ENCODE measurements at regions not wholly inside any gene's neighbourhood (a gene's known extent, or its start where the extent isn't known, plus 50 kb on each side); places are given as distances from the start of the nearest gene placed in this dataset.

DNA sequence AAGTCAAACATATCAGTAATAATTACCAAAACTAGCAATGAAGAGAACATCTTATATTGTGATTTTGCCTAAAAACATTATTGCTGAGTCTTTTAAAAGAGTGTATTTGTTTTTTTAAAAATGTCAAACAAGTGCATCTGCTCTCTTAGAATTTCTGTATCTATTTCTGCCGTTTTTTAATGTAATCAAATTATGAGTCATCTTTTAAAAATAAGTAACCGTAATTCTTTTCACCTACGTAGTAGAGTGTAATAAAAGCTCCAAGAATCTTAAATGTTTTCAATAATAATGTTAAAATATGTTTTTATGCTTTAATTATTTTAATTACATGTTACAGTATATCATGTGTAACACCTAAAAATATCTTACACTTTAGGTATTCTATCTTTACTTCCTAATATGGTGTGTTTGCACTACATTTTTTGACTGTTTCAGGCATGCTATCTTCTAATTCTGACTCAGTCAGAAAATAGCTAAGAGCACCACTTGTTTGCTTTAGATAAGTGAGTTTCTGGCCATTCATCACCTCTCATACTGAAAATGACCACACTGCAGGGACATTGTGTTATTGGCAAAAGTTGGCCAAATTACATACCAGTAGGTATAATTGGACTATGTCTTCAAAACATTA lies 368.5 kb downstream of the PCDH7 start:
- TF ChIP-seq, protein P1, sequence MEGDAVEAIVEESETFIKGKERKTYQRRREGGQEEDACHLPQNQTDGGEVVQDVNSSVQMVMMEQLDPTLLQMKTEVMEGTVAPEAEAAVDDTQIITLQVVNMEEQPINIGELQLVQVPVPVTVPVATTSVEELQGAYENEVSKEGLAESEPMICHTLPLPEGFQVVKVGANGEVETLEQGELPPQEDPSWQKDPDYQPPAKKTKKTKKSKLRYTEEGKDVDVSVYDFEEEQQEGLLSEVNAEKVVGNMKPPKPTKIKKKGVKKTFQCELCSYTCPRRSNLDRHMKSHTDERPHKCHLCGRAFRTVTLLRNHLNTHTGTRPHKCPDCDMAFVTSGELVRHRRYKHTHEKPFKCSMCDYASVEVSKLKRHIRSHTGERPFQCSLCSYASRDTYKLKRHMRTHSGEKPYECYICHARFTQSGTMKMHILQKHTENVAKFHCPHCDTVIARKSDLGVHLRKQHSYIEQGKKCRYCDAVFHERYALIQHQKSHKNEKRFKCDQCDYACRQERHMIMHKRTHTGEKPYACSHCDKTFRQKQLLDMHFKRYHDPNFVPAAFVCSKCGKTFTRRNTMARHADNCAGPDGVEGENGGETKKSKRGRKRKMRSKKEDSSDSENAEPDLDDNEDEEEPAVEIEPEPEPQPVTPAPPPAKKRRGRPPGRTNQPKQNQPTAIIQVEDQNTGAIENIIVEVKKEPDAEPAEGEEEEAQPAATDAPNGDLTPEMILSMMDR (IDR thresholded peaks at IDR 0.05), result no peak
- TF ChIP-seq POLR2A (IDR thresholded peaks at IDR 0.05), result no peak
